ENCODE measurements at regions not wholly inside any gene's neighbourhood (a gene's known extent, or its start where the extent isn't known, plus 50 kb on each side); places are given as distances from the start of the nearest gene placed in this dataset.

- Histone ChIP-seq H3K27ac (ENCODE audit: low read depth in 1 of 2, low read length in 2 of 2) (no peak overlapping the region), H3K9me3 (ENCODE audit: control insufficient read depth in 1 of 2, insufficient read depth in 1 of 2, low read length in 2 of 2) (peaks cover 9 to 17% of the 10 kb centered on the region in 2 experiments), H3K4me1 (ENCODE audit: insufficient read depth, low read length) (no peaks in the 10 kb centered on the region), H3K4me3 (ENCODE audit: low read length) (no peak overlapping the region), H3K36me3 (ENCODE audit: insufficient read depth, low read length) (no peaks in the 10 kb centered on the region), H3K27me3 (ENCODE audit: control insufficient read depth in 1 of 2, insufficient read depth in 2 of 2, low read length in 2 of 2) (no peaks in the 10 kb centered on the region)
- CTCF ChIA-PET = no interaction called here
- no peak for DNase-seq
- no peak for ATAC-seq (ENCODE audit: poor library complexity)
- Mint-ChIP-seq H3K4me1 (ENCODE audit: low read depth) (no peaks in the 10 kb centered on the region), H3K27ac (no peak overlapping the region), H3K4me3 (no peak overlapping the region), H3K9me3 (peaks cover 2% of the 10 kb centered on the region), H3K27me3 (no peaks in the 10 kb centered on the region), H3K36me3 (ENCODE audit: low read depth) (no peaks in the 10 kb centered on the region)
- TF ChIP-seq, protein P1, sequence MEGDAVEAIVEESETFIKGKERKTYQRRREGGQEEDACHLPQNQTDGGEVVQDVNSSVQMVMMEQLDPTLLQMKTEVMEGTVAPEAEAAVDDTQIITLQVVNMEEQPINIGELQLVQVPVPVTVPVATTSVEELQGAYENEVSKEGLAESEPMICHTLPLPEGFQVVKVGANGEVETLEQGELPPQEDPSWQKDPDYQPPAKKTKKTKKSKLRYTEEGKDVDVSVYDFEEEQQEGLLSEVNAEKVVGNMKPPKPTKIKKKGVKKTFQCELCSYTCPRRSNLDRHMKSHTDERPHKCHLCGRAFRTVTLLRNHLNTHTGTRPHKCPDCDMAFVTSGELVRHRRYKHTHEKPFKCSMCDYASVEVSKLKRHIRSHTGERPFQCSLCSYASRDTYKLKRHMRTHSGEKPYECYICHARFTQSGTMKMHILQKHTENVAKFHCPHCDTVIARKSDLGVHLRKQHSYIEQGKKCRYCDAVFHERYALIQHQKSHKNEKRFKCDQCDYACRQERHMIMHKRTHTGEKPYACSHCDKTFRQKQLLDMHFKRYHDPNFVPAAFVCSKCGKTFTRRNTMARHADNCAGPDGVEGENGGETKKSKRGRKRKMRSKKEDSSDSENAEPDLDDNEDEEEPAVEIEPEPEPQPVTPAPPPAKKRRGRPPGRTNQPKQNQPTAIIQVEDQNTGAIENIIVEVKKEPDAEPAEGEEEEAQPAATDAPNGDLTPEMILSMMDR (IDR thresholded peaks at IDR 0.05) = no peak
- POLR2A ChIA-PET = no interaction called here
- intact Hi-C loops (cut with DNase I, micrococcal nuclease) = no loop called here
Measured at GRCh38 chr6:25154034-25154596, 125.1 kb upstream of the CARMIL1 start.

GRCh38 chr6:25155211-25155610 is 124.0 kb upstream of the CARMIL1 start:
- CTCF ChIA-PET = no interaction called here

DNA sequence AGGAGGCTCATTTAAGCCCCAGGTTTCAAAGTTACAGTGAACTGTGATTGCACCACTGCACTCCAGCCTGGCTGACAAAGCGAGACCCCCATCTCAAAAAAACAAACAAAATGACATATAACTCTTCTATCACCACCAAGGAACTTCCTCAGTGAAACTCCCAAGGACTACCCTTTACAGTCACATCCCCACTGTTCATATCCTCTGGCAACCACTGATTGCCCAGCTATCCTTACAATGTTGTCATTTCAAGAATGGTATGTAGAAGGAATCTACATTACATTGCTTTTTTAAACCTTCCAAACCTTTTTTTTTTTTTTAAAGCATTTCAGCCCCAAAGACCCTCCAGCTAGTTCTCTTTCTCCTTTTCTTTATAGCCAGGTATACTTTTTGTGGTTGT is 123.1 kb upstream of the CARMIL1 start:
- Mint-ChIP-seq H3K4me3 (no peak overlapping the region), H3K27ac (no peak overlapping the region), H3K36me3 (ENCODE audit: low read depth) (peaks cover 5% of the 10 kb centered on the region), H3K27me3 (peaks cover 5% of the 10 kb centered on the region), H3K4me1 (ENCODE audit: low read depth) (no peaks in the 10 kb centered on the region), H3K9me3 (peaks cover 10% of the 10 kb centered on the region)
- TF ChIP-seq, protein P1 (IDR thresholded peaks at IDR 0.05) = no peak
- DNase-seq (no peak), ATAC-seq (ENCODE audit: poor library complexity) (no peak)
- POLR2A ChIA-PET = no interaction called here
- H3K27me3 ChIP-seq (ENCODE audit: control insufficient read depth in 1 of 2, insufficient read depth in 2 of 2, low read length in 2 of 2) = no peaks in the 10 kb centered on the region
- H3K36me3 ChIP-seq (ENCODE audit: insufficient read depth, low read length) = no peaks in the 10 kb centered on the region
- CTCF ChIA-PET = no interaction called here
- intact Hi-C loops (cut with DNase I, micrococcal nuclease) = no loop called here
- H3K4me1 ChIP-seq (ENCODE audit: insufficient read depth, low read length) = no peaks in the 10 kb centered on the region
- no peak overlapping the region for H3K27ac ChIP-seq (ENCODE audit: low read depth in 1 of 2, low read length in 2 of 2)
- H3K4me3 ChIP-seq (ENCODE audit: low read length) = no peak overlapping the region
- H3K9me3 ChIP-seq (ENCODE audit: control insufficient read depth in 1 of 2, insufficient read depth in 1 of 2, low read length in 2 of 2) = peaks cover 9 to 17% of the 10 kb centered on the region in 2 experiments

More at GRCh38 chr6:25155211-25155610, 124.0 kb upstream of the CARMIL1 start:
- Mint-ChIP-seq H3K9me3 (peaks cover 9% of the 10 kb centered on the region), H3K27ac (no peak overlapping the region), H3K36me3 (ENCODE audit: low read depth) (peaks cover 5% of the 10 kb centered on the region), H3K4me3 (no peak overlapping the region), H3K4me1 (ENCODE audit: low read depth) (no peaks in the 10 kb centered on the region), H3K27me3 (peaks cover 5% of the 10 kb centered on the region)
- H3K36me3 ChIP-seq (ENCODE audit: insufficient read depth, low read length) = no peaks in the 10 kb centered on the region
- POLR2A ChIA-PET = no interaction called here
- H3K4me3 ChIP-seq (ENCODE audit: low read length) = no peak overlapping the region
- ATAC-seq (ENCODE audit: poor library complexity) = no peak
- H3K27me3 ChIP-seq (ENCODE audit: control insufficient read depth in 1 of 2, insufficient read depth in 2 of 2, low read length in 2 of 2) = no peaks in the 10 kb centered on the region
- intact Hi-C loops (cut with DNase I, micrococcal nuclease) = no loop called here
- H3K4me1 ChIP-seq (ENCODE audit: insufficient read depth, low read length) = no peaks in the 10 kb centered on the region
- no peak overlapping the region for H3K27ac ChIP-seq (ENCODE audit: low read depth in 1 of 2, low read length in 2 of 2)
- H3K9me3 ChIP-seq (ENCODE audit: control insufficient read depth in 1 of 2, insufficient read depth in 1 of 2, low read length in 2 of 2) = peaks cover 9 to 17% of the 10 kb centered on the region in 2 experiments
- TF ChIP-seq, protein P1 (IDR thresholded peaks at IDR 0.05) = no peak
- no peak for DNase-seq

Data from CD4-positive, alpha-beta T cell (primary cell).